ENCODE measurements at regions not wholly inside any gene's neighbourhood (a gene's known extent, or its start where the extent isn't known, plus 50 kb on each side); places are given as distances from the start of the nearest gene placed in this dataset.

DNA sequence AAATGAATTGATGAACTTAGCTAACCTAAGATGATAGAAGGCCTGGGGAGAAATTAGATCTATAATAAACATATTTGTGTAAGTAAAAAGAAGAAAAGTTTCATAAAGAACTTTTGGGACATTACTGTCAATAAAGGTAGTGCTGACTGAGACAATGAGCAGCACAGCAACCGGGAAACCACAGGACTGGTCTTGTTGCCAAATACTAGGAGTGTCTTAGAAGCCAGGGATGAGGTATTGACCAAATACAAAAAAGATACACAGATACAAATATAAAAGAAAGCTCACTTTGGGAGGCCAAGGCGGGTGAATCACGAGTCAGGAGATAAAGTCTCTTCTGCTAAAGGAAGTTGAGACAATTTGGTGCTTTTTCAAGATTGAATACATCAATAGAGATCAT is 362.4 kb upstream of the ZNF385D start:
- DNase-seq (ENCODE audit: low spot score), result no peak

DNA sequence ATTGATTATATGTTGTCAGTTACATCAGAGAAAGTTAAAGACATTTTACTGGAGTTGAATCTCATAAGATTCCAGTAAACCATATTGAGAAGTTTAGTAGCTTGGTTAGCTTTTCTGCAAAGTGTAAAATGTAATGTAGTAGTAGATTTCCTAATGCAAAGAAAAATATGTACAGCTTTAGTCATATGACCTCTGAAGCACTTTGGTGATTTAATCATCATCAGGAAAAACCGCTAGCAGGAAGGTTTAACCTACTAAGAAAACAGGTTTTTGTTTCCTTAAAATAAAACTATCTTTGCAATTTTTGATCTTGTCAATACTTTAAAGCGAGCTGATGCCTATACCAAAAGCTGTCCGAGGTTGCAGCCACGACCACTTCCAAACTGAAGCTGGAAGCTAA is 364.6 kb upstream of the ZNF385D start:
- DNase-seq (ENCODE audit: low spot score), result no peak

DNA sequence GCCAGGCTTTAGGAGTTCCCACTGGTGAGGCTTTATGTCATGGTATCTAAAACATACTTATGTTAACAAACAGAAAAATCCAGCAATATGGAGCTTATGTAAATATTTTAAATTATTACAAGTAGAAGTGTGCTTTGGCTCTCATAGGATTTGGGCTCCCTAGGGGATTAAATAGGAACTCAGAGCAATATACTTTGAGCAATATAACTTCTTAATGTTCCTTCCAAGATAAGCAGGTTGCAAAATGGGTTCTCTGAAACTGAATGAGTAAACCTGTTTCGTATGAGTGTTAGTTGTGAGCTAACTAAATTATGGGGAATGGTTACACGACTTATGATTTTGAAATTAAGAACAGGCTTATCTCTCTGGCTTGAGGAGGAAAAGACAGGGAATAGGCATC is 366.1 kb upstream of the ZNF385D start:
- DNase-seq (ENCODE audit: low spot score), result no peak

DNA sequence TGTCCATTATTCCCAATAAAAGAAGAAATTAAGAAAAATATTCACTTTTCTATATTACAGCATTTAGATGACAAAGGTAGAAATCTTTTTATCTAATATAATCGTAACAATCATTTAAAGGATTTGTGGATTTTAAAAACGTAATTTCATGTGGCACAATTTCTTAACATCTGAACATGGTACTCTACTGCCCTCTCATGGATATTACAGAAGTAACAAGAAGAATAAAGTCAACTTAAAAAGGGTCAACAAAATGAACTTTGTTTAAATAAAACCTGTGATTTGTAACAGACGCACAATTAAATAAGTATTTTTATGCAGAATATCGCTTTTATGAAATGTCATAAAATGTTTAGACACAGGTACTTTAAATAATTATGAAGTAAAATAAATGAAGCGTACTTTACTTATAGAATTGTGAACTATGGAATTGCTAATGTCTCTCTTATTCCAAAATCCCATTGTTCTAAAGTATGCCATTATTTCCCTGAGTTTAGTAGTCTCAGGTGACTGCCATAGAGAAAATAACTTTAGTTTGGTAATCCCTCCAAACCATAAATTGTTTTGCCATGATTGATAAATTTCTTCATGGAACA is 366.8 kb upstream of the ZNF385D start:
- no peak for DNase-seq (ENCODE audit: low spot score)

DNA sequence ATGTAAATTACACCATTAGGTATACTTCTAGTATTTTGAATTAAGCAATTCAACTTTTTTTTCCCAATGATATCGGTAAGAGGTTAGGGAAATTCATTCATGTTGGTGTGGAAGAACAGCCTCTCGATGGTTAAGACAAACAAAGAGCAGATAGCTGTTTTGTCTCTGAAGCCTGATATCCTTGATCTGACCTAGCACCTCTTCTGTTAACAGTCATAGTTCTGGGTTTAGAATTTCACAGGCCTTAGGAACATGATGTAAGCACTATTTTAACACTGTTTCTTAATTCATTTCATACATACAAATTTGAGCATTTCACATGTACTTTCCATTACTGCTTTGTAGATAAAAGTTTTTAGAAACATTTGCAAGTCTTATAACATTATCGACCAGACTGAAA is 367.5 kb upstream of the ZNF385D start:
- DNase-seq (ENCODE audit: low spot score), result no peak

DNA sequence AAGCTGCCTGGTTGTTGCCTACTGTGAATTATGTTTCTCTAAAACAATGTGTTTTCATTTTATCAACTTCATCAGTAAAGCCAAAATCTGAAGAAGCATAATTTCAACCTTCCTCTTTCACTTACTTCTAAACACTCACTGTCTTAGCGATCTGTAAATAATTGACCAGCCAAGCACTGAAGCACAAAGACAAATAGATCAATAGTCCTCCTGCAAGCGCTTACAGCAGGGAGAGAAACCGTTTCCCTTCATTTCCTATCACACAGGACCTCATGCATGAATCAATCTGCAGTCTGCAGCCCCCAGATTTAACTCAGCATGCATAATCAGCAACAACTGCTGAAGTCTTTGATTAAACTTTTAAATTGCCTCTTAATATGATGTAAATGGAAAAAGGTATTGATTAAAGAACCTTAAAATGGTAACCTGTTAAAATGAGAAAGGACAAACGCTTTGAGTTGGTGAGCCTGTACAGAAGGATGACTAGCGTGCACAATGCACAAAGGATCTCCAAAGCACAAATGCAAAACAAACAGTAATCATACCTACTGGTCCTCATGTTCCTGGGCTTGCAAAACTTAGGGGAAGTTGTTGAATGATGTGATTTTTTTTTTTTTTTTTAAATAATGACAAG is 370.2 kb upstream of the ZNF385D start:
- DNase-seq (ENCODE audit: low spot score), result no peak

DNA sequence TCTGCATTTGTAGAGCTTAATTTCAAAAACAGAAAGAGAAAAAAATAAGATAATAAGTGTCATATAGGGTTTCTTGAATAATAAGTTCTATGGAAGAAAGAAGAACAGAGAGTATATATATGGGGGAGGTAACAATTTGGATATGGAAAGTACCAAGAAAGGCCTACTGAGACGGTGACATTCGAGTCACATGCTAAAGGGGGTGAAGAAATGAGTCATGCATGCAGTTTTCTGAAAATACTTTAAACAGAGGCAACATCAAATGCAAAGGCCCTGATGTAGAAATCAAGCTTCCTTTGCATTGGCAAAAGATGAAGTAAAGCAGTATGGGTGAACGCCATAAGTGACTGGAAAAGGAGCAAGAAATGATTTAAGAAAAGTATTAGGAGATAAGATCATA is 371.6 kb upstream of the ZNF385D start:
- no peak for DNase-seq (ENCODE audit: low spot score)

DNA sequence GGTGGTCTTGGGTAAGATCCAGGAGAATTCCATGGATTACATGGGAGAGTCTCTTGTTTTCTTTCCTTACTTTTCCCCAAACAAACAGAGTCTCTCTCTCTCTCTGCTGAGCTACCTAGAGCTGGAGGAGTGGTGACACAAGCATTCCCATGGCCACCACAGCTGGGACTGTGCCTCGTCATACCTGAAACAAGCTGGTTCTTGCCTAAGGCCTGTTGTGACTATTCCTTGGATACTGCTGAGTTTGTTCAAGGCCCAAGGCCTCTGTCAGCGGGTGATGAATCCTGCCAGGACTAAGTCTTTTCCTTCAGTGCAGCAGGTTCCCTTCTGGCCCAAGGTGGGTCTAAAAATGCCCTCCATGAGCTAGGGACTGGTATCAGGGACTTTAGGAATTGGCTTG is 378.1 kb upstream of the ZNF385D start:
- no peak for DNase-seq (ENCODE audit: low spot score)

DNA sequence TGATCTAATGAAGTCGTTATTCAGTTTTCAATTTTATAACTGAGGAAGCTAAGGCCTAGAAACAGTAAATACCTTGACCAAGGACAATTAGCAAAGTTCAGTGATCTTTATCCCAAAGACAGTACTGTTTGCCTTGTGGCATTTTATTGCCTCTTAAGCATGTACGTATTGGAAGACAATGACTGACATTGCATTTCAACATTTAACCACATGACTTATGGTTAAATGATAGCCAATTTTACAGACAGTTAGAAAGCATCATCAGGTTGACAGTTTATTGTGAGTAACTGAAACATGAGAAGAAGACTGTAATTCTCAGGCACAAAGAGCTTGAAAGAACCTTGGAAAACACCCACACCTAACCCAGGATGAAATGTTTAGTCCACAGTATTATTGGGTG is 390.8 kb upstream of the ZNF385D start:
- DNase-seq (ENCODE audit: low spot score), result no peak

DNA sequence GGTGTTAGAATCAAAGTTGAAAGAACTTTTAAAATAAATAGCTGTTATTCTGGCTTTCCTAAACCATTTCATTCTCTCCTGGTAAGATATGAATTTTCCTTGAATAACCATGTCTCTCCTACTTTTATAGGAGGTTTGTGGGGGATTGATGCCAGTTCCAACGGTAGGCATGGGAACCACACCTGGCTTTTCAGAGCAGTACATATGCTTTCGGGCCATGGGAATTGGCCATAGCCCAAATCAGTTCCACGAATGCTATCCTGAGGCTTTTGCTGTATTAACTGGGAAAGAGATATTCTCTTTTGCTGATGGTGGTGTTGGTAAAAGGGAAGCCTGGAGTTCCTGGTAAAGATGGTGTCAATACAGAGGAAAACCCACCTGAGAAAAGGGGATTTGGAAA is 396.2 kb upstream of the ZNF385D start:
- no peak for DNase-seq (ENCODE audit: low spot score)

DNA sequence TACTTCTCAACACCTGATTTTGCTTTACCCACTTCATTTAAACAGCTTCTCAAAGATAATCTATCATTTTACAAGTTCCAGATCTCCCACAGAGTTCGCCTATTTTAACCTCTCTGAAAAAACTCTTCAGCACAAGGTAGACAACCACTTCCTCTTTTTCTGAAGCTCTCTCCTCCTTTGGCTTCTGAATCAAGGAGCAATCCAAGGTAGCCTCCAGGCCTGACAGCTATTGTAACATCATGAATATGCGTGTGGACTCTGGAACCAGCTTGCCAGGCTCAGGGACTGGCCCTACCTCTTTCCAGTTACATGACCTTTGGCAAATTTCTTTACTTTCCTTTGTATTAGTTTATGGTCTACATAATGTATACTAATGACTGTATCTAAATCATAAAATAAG is 405.9 kb upstream of the ZNF385D start:
- DNase-seq (ENCODE audit: low spot score), result no peak

DNA sequence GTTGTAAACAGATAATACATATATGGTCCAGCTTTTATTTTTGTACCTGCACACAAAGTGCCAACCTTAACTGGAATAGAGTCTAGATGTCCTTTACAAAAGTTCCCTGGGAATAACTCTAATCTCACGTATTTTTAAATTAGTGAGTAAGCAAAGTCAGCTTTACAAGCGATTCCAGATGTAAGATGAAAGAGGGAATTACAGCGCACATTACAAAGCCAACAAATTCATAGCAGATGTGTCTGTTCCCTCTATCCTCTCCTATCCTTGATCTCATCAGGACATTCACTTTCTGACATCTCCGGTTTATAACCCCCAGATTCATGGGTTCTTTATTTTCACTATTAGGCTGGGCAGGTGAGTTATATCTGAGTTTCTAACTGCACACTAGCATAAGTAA is 406.8 kb upstream of the ZNF385D start:
- no peak for DNase-seq (ENCODE audit: low spot score)

DNA sequence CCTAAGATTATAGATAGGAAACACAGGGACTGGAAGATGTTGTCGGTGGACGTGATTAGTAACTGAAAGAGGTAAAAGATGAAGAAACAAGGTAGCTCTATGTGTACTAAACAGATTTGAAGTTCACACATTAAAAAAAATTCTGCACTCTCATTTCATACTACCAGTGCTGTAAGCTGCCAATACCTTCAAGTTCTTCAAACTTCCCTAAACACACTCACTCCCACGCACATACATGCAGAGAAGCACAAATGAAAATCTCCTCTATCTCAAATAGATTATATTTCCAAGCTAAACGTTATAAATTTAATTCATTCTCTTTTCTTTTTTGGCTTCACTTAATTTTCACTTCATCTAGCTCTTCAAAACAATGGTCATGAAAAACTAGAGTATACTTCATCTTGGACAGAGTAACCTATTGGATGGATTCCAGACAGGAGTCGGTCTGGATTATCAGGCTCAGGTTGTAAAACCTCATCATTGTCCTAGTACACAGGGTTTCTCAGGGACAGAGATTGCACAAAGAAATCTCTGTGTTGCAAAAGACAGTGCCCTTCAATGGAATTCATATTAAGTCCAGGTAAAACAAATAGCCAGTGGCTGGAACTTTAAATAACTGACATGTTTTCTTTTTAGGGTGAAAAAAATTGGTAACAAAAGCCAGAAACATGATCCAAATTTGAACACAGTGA is 408.1 kb upstream of the ZNF385D start:
- no peak for DNase-seq (ENCODE audit: low spot score)

DNA sequence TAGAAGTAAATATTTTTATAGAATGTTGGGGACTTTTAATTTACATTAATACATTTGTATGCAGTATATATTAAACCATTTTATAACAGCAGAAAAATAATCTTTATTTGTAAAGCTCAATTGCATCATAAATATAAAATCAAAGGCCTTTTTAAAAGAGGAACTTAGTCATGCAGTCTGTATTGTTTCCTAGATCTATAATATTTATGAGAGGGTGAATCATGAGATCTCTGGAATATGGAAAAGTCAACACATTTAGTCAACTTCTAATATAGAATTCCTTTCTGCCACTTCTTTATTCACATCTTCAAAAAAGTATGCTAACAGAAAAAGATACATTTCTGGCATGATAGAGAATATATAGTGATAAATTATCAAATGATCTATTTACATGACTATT is 410.3 kb upstream of the ZNF385D start:
- no peak for DNase-seq (ENCODE audit: low spot score)

DNA sequence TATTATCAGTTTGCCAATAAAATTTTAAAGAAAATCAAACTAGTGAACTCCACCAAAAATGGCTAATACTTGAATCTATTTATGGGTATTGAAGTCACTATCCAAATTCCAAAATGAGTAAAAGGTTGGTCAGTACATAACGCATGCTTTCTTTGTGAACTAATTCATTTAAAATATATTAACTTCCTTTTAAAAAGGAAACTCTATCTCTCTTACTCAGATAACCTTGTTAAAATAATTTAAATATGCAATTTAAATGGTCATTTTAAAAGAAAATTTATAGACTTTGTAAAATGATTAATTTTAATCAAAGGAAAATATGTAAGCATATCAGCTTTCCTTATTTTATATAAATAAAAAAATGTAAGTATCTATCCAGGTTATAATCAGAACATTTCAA is 419.4 kb upstream of the ZNF385D start:
- DNase-seq (ENCODE audit: low spot score), result no peak

DNA sequence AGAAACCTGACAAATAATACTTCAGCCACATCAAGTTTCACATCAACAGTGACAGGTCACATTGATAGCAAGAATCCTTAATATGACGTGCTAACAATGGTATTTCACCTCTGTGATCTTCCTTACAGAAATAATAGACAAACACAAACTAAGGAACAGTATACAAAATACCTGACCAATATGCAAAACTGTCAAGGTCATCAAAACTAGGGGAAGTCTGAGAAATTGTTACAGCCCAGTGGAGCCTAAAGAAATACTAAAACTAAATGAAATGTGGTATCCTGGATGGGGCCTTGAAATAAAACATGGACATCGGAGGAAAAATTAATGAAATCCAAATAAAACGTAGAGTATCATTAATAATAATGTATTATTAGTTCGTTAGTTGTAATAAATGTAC is 422.0 kb upstream of the ZNF385D start:
- DNase-seq (ENCODE audit: low spot score), result no peak

DNA sequence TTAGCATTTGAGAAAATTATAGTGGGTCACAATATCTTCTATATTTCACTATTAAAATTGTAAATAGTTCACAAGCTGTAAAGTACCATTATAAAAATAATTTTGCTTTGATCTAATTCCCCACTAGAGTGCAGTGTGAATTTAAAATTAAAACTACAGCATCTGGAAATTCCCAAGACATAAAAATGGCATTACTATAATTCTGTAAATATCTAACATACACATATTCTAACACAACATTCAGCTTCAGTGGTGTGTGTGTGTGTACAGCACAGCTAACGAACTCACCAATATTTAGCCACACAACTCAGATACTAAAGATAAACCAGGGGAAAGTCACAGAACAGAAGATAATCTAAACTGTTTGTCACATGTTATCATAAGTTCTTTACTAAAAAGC is 424.9 kb upstream of the ZNF385D start:
- DNase-seq (ENCODE audit: low spot score), result no peak

DNA sequence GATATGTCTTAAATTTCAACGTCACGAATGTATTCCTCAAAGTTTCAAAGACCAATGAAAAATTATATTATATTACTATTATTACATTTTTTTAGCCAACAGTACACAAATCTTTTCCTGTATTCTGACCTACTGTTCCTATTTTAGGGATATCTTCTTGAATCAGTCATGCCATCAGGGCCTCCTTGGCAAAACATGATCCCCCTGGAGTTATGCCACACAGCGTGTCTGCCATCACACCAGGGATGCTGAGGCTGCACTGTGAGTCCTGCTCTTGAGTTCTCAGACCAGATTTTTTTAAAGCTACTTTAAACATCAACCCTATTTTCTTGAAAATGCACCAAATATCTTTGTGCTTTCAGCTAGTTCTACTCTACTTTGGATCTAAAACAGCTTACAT is 425.9 kb upstream of the ZNF385D start:
- DNase-seq (ENCODE audit: low spot score), result no peak

DNA sequence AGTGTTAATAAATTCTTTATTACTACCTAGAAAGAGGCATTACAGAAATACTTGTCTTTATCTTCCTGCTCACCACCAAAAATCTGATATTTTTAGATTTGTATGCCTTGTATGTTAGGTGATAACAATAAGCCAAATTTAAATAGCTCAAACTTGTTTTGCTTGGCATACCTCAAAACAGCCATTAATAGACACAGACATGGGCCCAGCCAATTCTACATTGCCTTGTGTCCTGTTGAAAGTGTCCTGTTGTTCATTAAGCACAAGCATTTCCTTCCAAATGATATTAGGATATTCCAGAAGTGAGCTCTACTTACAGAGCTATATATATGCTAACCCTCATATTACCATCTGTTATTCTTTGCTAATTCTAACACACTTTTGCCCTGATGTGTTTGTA is 438.6 kb upstream of the ZNF385D start:
- DNase-seq (ENCODE audit: low spot score), result no peak

DNA sequence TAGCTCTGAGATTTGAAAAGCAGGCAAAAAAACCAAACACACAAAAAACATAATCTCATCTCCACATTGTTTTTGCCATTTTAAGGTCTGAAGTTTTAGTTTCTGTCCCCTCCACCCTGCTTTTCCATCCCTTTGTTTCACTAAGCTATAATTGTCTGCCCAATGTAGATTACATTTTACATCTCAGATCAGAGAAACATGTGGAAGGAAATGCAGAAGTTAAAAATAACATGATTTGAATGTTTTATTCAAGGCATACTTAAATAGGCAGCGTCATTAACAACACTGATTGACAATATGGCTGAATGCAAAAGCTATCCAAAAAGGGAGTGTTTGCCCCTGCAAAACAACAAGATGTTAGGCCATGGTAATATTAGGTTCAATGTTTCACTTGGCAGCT is 448.1 kb upstream of the ZNF385D start:
- no peak for DNase-seq (ENCODE audit: low spot score)

DNA sequence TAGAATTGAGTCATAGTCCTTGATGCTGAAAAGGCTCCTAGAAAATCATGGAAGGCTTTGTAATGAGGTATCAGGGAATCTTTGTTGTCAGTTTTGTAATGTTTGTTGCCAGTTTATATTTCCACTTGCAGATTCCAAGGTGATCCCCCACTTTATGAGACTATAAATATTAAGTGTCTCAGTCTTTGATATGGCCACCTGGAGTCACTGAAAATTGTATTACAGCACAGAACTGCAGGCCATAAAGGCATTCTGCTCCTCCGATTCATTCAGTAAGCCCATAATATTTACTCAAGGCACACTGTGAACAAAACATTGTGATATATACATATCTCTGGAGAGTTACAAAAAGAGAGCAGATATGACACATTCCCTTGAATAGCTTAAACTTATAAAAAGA is 457.8 kb upstream of the ZNF385D start:
- DNase-seq (ENCODE audit: low spot score), result no peak

DNA sequence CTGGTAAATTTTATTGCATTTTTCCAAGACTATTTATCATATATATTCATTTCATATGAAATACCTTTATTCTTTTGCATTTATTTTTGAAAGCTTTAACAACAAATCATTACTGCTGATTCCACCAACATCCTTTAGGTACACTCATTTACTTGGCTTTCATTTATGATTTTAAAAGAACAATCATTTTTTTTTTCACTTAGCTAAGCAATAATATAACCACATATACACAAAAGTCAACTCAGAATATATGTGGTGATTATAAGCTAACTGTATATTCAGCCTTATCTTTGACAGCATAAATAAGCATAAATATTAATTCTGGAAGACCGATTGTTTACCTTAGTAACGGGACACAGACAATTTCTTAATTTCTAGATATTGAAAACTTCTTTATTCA is 458.6 kb upstream of the ZNF385D start:
- no peak for DNase-seq (ENCODE audit: low spot score)

DNA sequence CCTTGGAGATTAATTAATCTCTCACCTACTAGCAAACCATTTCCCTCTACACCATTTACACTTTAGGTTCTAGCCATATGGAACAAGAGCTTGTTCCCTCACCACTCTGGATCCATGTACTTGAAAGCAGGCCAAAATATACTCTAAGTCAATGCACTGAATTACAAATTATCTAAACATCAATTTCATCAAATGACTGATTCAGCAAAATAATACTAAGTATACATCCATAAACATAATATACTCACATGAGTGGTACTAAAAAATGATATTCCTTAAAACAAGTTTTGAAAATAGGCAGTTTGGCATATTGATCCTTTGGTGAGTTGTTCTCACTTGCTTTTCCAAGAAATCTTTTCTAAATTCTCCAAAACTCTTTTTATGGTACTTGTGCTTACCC is 459.7 kb upstream of the ZNF385D start:
- DNase-seq (ENCODE audit: low spot score), result no peak

DNA sequence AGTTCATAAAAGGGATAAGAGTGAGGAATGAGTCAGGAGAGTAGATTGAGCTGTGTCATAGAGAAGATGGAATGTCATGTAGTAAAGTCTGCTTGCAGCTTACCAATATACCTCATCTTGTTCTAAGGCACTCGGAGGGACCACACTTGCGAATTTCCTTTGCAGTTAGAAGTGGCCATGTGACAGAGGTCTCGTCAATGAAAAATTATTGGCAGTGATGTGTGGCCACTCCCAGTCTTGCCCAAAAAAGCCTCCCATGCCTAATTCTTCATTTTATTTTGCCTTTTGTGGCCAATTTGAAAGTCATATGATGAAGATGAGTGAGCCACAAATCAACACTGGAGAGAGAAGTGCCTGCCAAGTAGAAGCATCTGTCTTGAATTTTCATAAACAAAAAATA is 465.6 kb upstream of the ZNF385D start:
- no peak for DNase-seq (ENCODE audit: low spot score)
